Myocyte (in vitro differentiated cells): ENCODE measurements at regions not wholly inside any gene's neighbourhood (a gene's known extent, or its start where the extent isn't known, plus 50 kb on each side); places are given as distances from the start of the nearest gene placed in this dataset.

Source experiments
- DNase-seq: peaks from one replicate; pipeline ENCODE4 v3.0.0-alpha.2; 2012; ENCODE audit warnings: low read depth

DNA sequence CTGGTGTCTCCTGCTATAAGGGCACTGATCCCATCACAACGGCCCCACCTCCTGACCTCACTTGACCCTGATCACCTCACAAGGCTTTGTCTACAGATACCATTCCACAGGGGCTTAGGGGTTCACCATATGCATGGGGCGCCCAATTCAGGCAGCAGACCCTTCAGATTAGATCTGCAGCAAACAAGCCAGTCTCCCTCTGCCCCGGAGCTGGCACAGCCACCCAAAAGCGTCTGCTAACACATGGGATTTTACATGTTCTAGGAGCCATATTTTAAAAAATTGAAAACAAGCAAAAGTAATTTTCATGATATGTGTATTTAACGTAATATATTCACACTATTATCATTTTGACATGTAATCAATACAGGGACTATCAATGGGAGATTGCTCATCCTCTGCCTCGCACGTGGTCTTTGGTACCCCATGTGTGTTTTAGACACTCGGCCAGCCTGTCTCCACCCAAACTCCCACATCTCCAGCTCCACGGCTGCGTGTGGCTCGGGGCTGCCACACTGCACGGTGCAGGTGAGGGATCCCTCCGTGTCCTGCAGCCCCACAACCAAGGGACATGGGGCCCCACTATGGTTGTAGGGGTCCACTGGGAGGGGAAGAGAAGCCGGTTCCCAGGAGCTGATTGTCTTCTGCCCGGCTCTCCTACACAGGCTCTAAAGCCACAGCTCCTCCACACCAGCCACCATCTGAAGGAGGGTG is 107.6 kb downstream of the RBFOX3 start:
- no peak for DNase-seq

DNA sequence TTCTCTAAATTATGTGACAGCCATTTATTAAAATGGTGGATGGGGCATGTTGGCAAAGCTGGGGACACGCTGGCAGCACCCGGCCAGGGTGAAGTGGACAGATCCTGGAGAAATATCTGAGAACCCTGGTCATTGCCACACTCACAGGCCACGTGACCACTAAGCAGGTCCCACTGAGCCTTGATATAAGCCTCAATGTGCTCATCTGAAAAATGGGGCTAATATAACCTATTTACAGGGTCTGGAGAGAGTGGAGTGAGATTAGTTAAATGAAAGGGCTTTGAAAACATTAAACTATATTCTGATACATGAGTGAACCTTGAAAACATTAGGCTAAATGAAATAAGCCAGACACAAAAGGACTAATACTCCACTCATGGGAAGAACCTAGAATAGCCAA is 108.9 kb downstream of the RBFOX3 start:
- DNase-seq: no peak

DNA sequence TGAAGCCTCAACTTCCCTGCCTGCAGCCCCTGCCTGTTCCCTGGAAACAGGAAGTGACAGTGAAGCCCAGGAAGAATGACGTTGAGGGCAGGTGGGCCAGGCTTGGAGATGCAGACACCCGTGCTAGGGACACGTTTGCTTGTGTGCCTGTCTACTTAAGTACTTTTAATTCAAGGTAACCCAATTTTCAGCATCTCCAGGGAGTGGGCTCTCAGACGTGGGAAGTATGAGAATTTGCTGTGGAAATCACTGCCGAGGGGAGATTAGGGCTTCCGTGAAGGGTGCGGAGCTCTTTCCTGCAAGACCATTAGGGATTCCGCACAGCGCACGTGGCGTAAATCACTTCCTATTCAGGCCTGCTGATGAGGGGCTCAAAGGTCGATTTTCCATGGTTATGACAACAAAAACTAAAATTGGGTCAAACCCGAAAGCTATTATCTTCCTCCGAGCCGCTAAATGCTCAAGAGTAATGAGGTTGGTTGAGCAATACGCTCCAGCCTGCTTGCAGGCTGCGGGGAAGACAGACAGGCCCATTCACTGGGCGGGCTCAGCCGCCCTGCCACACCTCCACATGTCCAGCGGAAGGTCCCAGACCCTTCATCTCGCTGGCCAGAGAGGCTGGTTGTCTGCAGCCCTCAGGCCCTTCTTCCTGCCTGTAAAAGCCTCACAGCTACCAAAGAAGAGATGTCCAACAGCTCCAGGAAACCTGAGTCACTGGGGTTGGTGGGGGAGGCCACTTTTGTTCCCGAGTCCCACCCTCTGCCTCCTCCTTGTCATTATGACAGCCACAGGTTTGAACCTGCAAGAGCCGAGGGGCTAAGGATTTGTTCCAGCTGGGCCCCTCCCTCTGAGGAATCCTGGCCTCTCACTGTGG is 109.9 kb downstream of the RBFOX3 start:
- no peak for DNase-seq

DNA sequence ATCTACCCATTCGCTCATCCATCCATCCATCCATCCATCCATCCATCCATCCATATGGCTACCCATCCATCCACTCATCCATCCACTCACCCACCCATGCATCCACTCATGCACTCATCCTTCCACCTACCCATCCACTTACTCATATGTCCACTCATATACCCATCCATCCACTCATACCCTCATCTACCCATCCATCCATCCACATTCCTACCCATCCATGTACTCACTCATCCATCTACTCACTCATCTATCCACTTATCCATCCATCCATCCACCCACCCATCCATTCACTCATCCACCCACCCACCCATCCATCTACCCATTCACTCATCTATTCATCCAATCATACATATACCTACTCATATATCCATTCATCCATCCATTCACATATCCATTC is 112.0 kb downstream of the RBFOX3 start:
- DNase-seq: no peak

DNA sequence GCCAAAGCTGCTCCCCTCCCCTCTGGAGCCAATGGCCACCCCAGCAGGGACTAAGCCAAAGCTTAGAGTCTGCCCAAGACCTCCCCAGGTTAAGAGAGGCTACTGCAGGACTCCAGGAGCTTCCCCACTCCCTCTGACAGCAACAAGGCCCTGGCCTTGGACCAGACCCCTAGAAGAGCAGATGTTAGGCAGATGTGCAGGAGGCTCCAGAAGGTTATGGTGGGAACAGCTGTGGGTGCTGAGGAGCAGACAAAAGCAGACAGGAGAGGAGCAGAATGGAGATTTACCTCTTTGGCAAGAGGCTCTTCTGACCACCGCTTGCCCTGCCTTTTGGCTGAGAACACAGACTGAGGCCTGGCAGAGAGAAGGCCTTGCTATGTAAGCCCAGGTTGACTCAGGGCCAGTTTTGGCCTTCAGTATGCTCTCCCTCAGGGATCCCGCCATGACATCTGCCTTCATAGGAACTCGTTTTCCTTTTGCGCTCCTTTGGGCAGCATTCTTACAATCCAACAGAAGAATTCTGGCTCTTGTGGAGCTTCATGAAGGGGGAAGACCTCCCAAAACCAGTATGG is 113.0 kb downstream of the RBFOX3 start:
- DNase-seq: no peak

DNA sequence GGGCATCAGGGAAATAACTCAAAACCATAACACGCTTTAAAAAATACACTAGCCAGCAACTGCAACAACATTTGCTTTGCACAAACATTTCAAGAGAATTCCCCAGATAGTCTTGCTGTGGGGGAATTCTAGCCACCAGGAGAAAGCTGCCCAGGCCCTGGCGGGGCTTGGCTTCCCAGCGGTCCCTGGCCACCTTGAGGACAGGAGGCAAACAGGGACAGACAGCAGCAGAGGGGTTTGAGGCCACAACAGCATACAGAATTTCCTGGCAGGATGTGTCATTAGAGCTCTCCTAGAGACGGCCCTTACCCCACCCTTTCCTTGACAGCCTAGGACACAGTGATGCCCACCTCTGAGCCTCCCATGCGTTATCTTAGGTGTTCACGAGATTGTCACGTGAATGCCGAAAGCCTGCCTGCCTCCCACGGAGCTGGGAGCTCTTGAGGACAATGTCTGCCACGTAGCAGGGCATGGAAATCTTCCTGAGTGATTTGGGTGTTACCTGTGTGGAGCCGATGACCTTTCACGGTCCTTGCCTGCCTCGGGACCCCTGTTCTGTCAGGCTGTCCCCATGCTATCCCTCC is 114.3 kb downstream of the RBFOX3 start:
- no peak for DNase-seq

DNA sequence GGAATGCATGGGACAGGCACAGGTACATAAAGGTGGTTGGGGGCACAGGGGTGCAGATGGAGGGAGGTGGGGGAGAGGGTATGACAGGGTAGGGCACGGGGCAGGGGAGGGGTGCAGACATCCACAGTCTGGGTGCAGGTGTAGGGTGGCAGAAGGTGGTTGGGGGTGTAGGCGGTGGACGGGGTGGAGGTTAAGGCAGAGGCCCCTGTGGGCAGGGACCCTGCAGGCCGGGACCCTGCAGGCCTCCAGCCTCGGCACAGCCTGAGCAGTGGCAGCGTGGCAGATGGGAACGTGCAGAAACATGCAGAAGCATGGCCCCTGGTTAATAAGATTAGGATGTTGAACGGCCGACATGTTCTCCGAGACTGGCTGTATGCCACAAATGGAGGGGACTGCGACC is 115.2 kb downstream of the RBFOX3 start:
- no peak for DNase-seq

DNA sequence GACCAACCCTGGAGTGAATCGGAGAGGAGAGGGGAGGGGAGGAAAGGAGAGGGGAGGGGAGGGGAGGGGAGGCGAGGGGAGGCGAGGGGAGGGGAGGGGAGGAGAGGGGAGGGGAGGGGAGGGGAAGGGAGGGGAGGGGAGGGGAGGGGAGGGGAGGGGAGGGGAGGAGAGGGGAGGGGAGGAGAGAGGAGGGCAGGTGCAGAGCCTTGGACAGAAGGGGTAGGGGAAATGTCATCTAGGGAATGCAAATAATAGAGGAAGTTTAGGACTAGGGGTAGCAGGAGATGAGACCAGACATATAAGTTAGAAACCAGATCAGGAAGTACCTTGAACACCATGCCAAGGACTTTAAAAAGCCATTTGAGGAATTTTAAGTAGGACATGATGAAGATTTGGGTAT is 119.8 kb downstream of the RBFOX3 start:
- DNase-seq: no peak

DNA sequence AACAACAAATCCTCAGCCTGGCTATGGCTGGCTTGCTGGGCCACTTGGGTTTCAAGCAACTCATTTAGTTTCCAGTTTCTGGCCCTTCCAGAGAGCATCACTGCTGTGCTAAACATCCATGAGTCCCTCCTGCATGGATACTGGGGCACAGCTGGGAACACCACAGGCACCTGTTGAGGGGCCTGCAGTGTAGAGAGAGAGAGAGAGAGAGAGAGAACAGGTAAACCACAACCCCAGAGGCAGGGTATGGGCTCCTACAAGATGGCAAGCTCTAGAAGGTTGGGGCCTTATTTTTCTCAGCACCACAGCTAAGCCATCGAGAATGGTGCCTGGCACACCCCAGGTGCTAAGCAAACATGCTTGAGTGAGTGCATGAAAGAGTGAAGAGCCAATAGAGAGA is 120.3 kb downstream of the RBFOX3 start:
- DNase-seq: no peak

DNA sequence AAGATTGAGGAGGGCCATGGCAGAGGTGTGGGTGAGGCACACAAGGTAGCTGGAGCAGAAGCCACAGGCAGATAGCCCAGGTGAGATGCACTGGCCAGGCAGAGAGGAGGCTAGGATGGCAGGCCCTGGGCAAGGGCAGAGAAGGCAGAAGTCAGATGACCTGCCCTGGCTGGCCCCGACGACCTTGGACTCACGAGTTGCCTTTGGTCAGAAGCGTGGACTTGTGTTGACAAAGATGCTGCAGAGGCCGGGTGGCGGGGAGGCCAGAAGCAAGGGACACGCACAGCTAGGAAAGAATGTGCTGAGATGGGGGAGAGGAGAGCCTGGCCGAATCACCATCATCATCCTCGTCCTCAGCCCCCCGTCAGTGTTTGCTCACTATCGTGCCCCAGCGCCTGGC is 123.7 kb downstream of the RBFOX3 start:
- no peak for DNase-seq

DNA sequence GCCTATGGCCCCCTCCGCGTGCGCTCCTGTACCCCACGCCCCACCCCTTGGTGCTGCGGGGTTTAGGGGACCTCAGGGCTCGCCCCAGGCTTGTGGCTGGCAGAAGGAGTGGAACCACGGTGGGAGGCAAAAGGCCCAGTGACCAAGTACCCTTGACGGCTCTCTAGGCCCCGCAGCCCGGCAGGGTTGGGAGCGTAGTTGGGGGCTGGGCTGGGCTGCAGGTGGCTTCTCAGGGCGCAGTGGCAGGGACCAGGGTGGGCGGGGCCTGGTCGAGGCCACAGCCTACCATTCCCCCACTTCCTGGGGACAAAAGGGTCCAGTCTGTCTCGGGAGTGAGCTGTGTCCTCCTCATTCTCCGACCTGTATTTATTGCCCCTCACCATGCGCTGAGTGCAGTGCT is 124.9 kb downstream of the RBFOX3 start:
- no peak for DNase-seq

DNA sequence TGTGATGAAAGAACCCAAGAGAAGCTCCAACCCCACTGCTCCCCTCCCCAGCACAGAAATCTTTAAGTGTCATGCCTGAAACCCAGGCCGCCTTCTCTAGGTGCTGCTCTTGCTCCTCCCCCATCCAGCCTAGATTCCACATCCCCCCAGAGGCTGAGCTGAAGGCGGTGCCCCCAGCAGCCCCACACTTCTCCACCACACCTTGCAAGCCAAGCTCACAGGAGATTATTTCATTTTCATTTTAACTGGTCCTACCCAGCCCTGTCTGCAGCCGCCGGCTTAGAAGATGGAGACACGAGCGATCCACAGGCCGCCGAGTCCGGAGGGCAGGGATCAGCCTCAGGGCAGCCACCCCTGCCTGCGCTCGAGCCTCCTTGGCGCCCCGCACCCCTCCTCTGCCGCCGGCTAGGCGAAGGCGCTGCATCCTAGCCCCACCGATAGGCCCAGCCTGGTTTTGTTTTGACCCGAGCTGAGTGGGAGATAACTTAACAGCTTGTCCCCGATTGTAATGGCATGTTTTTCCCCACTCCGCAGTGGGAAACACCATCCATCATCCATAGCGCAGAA is 125.3 kb downstream of the RBFOX3 start:
- no peak for DNase-seq

DNA sequence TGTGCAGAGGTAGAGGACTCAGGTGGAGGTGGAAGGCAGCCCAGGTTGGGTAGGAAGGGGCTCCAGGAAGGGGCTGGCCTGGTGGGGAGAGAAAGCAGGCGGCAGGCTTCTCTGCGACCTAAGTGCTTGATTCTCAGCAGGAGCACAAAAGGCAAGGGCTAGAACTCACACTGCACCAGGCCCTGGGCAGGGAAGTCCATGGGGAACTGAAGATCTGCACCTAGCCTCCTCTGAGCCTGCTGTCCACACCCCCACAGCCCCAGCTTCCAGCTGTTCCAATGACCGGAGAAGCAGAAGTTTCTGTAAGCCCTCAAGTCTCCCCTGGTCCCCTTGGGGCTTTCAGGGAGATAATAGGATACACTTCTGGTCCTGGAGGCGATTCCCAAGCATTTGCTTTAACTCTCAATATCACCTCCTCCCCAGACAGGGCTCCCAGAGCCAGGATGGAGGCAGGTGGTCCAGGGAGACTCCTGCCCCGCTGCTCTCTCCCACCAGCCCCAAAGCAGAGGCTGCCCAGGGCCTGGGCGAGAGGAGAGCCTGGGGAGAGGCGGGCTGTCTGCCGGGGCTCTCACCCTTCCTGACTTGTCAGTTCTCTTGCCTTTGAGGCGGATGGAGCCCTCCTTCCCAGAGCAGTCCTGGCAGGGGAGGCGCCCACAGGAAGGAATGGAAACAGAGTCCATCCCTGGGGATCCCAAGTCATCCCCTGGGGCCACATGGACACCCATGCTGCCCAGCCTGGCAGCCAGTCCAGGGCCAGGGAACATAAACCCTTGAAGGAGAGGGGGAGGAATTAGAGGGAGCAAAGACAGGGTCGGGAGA is 126.0 kb downstream of the RBFOX3 start:
- no peak for DNase-seq

DNA sequence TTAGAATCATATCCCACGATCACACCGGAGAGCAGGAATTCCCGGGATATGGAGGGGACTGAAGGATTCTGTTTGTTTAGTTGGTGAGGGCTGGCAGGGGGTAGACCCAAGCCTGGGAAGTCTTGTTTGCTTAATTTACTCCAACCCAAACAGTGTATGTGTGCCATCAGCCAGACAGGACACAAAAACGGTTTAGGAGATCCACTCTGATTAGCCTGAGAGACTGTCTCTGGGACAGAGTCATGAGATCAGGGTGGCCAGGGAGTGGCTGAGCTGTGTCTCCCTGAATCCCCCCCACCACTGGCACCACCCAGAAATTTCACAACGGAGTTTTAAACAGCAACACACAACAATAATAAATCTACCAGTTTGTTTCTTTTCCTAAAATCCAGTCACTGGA is 127.0 kb downstream of the RBFOX3 start:
- DNase-seq: no peak

DNA sequence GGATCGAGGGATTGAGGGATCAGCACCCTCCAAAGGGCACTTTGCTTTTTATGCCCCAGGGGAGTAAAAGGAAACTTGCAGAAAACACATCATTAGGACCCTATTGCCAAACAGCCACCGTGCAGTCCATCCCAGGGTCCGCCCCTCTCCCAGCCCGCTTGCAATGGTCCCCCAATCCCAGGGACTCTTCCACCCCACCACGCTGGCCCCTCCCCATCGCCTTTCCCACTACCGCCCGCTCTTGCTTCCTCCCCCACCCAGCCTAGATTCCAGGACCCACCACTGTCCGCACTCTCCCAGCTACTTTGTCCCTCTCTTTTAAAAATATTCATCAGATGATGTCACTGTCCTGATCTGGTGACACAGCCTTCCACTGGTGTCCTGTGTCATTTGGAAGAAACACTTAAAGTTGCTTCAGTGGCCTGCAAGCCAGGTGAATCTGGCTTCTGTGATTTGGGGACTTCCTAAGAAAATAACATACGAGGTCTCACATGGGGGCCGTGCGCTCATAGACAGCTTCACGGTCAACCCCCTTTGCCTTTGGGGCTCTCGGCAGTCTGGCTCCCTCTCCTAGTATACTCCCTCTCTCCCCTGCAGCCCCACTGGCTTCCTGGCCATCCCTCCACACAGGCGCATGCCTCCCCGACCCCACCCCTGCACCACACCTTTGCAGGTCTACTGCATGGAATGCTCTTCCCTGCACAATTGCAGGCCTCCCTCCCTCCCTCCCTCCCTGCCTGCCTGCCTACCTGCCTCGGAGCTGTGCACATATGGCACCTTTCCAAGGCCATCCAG is 127.9 kb downstream of the RBFOX3 start:
- DNase-seq: no peak

DNA sequence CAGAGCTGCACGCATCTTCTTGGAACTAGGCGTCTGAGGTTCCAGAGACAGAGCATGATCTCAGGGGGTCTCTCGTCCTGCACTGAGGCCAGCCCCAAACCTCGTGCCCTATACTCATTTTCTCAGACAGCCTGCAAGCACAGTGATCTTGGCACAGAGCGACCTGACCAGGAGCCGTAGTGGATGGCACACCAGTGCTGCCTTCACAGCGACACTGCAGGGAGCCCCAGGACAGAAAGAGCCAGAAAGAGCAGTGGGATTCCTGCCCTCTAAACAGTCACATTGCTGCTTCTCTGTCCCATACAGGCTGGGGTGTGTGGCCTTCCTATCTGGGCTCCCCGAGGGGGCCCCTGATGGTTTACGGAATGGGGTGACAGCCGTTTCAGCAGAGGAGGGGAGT is 131.0 kb downstream of the RBFOX3 start:
- no peak for DNase-seq

DNA sequence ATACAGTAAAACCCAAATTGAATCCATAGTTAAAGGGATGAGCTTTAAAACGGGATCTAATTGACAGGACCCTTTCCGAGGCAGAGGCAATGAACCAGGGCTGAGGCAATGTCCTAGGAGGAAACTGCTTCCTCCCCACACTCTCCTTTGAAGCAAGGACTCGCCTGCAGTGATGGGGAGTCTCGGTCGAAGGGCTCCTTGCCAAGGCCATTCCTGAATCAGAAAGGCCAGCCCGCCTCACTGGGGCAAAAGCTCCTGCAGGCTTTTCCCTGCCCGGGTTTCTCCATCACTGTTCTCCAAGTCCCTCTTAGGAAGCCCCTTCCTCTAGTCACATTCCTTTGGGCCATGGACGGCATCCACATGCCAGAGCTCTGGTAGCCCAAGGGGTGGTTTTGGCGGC is 132.0 kb downstream of the RBFOX3 start:
- no peak for DNase-seq

DNA sequence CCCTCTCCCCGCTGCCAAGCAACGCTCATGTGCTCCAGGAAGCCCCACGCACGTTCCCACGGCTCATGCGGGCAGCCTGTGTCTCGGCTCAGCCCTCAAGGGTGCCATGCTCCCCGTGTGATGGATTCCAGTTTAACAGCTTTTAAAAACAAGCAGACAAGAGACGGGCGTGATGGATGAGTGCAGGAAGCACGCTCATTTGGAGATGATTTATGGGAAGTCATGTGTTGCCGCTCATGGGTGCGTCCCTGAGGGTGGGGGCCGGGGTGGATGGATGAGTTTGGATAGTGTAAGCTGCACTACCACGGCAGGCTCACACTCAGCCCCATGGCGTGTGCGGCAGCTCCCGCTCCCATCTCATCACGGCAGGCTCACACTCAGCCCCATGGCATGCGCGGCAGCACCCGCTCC is 132.8 kb downstream of the RBFOX3 start:
- DNase-seq: no peak

DNA sequence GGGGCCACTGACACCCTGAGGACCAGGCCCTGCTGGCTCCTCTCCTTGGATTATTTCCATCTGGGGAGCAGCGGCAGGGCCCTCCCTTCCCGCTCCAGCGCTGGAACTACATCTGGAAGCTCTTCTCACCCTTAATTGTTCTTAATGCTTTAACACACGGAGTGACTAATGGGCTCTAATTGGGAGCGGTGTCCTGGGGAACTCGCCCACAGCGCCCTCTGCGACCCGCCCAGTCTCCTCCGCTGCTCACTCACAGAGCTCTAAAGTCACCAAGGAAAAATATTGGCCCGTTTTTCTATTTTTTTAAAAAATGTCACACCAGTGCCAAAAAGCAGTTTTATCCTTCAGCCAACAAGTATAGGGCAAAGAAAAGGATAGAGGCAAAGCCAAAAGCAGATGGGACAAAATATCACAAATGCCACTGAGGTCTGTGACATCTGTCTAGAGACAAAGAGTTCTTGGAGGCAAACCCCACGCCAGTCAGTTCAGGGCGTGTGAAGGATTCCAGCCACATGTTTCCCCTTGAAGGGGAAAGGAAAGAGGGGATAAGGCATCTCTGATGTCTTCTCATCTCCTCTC is 134.7 kb downstream of the RBFOX3 start:
- no peak for DNase-seq
